Large intestine (tissue), 3 donors: ENCODE measurements at regions not wholly inside any gene's neighbourhood (a gene's known extent, or its start where the extent isn't known, plus 50 kb on each side); places are given as distances from the start of the nearest gene placed in this dataset.

Experiments used
- DNase-seq, 2 donors: peaks; one replicate each; pipeline versions ENCODE4 v3.0.0 to v3.0.0-alpha.2; 2013
- H3K27ac ChIP-seq: one replicate; pipeline ENCODE4 v1.5.1; 2013; ENCODE audit warnings: low read length
- H3K27me3 ChIP-seq: 2 replicates; pipeline ENCODE4 v1.6.1; 2013; ENCODE audit warnings: low read length; ENCODE audit not compliant: control insufficient read depth, insufficient read depth
- H3K36me3 ChIP-seq: 2 replicates; pipeline ENCODE4 v1.6.1; 2013; ENCODE audit warnings: low read length; ENCODE audit not compliant: control insufficient read depth, insufficient read depth
- H3K4me1 ChIP-seq: one replicate; pipeline ENCODE4 v1.6.1; 2013; ENCODE audit warnings: low read length; ENCODE audit not compliant: control insufficient read depth, insufficient read depth
- H3K4me3 ChIP-seq: one replicate; pipeline ENCODE4 v1.5.1; 2013; ENCODE audit warnings: low read length
- H3K9me3 ChIP-seq: one replicate; pipeline ENCODE4 v1.6.1; 2013; ENCODE audit warnings: mild to moderate bottlenecking, low read depth, low read length, moderate library complexity; ENCODE audit not compliant: control insufficient read depth
- WGBS: methylation state at CpG from one replicate; pipeline ENCODE4 v1.1.5; 2013; ENCODE audit warnings: low lambda C conversion rate; ENCODE audit not compliant: insufficient coverage; 5-methylcytosine and 5-hydroxymethylcytosine counted together

DNA sequence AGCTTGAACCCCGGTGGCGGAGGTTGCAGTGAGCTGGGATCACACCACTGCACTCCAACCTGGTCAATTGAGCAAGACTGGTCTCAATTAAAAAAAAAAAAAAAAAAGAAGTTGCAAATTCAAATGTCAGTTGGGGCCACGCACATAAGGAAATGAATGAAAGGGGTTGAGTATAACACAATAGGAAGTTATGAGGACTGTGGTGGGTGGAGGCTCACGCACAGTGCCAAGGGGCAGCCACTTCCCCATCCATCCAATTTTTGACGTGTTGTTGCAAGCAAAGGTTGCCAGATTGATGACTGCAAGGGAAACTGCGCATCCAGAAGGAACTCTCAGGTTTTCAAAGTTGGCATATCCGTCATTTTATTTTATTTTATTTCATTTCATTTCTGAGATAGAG, 532.2 kb downstream of the NTRK3 start:
- WGBS, result no CpG with 5 or more reads among the region's 7 CpGs
- no peaks in the 10 kb centered on the region for H3K36me3 ChIP-seq
- no peaks in the 10 kb centered on the region for H3K4me1 ChIP-seq
- H3K27me3 ChIP-seq, result no peaks in the 10 kb centered on the region
- H3K4me3 ChIP-seq, result no peak overlapping the region
- DNase-seq, result no peak
- no peaks in the 10 kb centered on the region for H3K9me3 ChIP-seq
- H3K27ac ChIP-seq, result no peak overlapping the region

DNA sequence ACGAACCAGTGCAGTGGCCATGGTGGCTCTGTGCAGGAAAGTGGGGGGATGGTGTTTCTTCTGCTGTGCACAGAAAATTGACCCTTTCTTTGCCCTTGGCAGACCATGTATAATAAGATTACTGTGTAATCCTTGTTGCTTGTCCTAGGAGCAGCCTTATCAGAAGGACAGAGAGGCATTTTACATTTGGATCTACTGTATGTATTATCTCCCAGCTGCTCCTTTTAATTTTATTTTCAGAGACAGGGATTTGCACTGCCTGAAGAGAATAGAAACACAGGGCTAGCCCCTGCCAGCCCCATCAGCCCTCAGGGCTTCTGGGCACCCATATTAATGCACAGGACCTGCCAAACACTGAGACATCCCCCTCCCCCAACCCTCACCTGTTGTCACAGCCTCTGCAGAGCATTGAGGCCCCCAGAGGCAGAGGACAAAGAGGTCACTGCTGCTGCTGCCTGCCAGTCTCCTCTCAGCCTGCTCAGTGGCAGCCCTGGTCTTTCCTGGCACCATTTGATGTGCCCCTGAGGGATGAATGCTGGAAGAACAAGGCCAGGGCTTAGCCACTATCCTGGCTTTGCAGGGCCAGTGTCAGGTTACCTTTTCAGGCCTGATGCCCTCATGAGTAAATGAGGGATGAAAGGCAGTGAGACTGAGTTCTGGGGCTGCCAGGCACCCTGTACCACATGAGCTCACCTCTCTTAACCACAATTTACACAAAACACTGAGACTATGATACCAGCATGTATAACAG, 533.4 kb downstream of the NTRK3 start:
- Histone ChIP-seq H3K27me3 (no peaks in the 10 kb centered on the region), H3K36me3 (no peaks in the 10 kb centered on the region), H3K4me3 (no peak overlapping the region), H3K9me3 (no peaks in the 10 kb centered on the region), H3K4me1 (no peaks in the 10 kb centered on the region), H3K27ac (no peak overlapping the region)
- no peak for DNase-seq
- WGBS, result no CpG with 5 or more reads among the region's 1 CpG

GRCh38 chr15:87720235-87720634, 536.3 kb downstream of the NTRK3 start:
- no peak overlapping the region for H3K27ac ChIP-seq
- H3K4me3 ChIP-seq, result no peak overlapping the region
- H3K27me3 ChIP-seq, result no peaks in the 10 kb centered on the region
- H3K9me3 ChIP-seq, result no peaks in the 10 kb centered on the region
- no peaks in the 10 kb centered on the region for H3K36me3 ChIP-seq
- no peaks in the 10 kb centered on the region for H3K4me1 ChIP-seq
- DNase-seq, result no peak
- 100% methylated on average over 1 of the region's 3 CpGs for WGBS

DNA sequence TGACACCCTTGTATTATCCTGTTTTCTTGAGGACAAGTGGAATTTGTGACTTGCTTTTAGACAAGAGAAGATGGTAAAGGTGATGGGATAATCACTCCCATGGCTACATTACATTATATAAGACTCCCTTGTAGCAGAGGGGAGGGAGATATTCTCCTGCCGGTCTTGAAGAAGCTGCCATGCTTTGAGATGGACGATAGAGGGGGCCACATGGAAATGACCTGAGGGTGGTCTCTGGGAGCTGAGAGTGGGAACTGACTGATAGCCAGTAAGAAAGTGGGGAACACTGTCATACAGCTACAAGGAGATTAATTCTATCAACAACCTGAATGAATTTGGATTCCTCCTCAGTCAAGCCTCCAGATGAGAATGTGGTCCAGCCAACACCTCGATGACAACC, 540.1 kb downstream of the NTRK3 start:
- H3K36me3 ChIP-seq, result no peaks in the 10 kb centered on the region
- 60% methylated on average over 1 of the region's 3 CpGs for WGBS
- no peaks in the 10 kb centered on the region for H3K4me1 ChIP-seq
- no peak for DNase-seq
- H3K27ac ChIP-seq, result no peak overlapping the region
- H3K4me3 ChIP-seq, result no peak overlapping the region
- H3K27me3 ChIP-seq, result no peaks in the 10 kb centered on the region
- H3K9me3 ChIP-seq, result no peaks in the 10 kb centered on the region

GRCh38 chr15:87715252-87715651, 541.3 kb downstream of the NTRK3 start:
- no CpG with 5 or more reads among the region's 1 CpG for WGBS
- no peaks in the 10 kb centered on the region for H3K36me3 ChIP-seq
- no peak overlapping the region for H3K27ac ChIP-seq
- DNase-seq, result no peak
- no peaks in the 10 kb centered on the region for H3K9me3 ChIP-seq
- H3K27me3 ChIP-seq, result no peaks in the 10 kb centered on the region
- no peaks in the 10 kb centered on the region for H3K4me1 ChIP-seq
- H3K4me3 ChIP-seq, result no peak overlapping the region

- no peaks in the 10 kb centered on the region for H3K27me3 ChIP-seq
- no peak for DNase-seq
- no peak overlapping the region for H3K4me3 ChIP-seq
- H3K9me3 ChIP-seq, result no peaks in the 10 kb centered on the region
- WGBS, result no CpG with 5 or more reads among the region's 1 CpG
- H3K4me1 ChIP-seq, result no peaks in the 10 kb centered on the region
- H3K36me3 ChIP-seq, result no peaks in the 10 kb centered on the region
- no peak overlapping the region for H3K27ac ChIP-seq
These were observed 543.1 kb downstream of the NTRK3 start for GRCh38 chr15:87713475-87713879.

- Histone ChIP-seq H3K27ac (no peak overlapping the region), H3K4me3 (no peak overlapping the region), H3K36me3 (no peaks in the 10 kb centered on the region), H3K4me1 (no peaks in the 10 kb centered on the region), H3K9me3 (no peaks in the 10 kb centered on the region), H3K27me3 (no peaks in the 10 kb centered on the region)
- no CpG with 5 or more reads among the region's 2 CpGs for WGBS
- no peak for DNase-seq
These were observed 544.3 kb downstream of the NTRK3 start for GRCh38 chr15:87712211-87712610.

- no peak overlapping the region for H3K27ac ChIP-seq
- DNase-seq, result no peak
- no peaks in the 10 kb centered on the region for H3K9me3 ChIP-seq
- WGBS, result 56% methylated on average over 3 of the region's 6 CpGs
- H3K4me1 ChIP-seq, result no peaks in the 10 kb centered on the region
- no peak overlapping the region for H3K4me3 ChIP-seq
- H3K36me3 ChIP-seq, result no peaks in the 10 kb centered on the region
- H3K27me3 ChIP-seq, result no peaks in the 10 kb centered on the region
These were observed 545.5 kb downstream of the NTRK3 start for GRCh38 chr15:87711026-87711425.

- WGBS, result no CpG with 5 or more reads among the region's 7 CpGs
- H3K4me3 ChIP-seq, result no peak overlapping the region
- no peaks in the 10 kb centered on the region for H3K27me3 ChIP-seq
- no peaks in the 10 kb centered on the region for H3K9me3 ChIP-seq
- no peak overlapping the region for H3K27ac ChIP-seq
- H3K36me3 ChIP-seq, result no peaks in the 10 kb centered on the region
- peak in 1 of 2 donors; percentile 3 for DNase-seq
- H3K4me1 ChIP-seq, result no peaks in the 10 kb centered on the region
These were observed 546.1 kb downstream of the NTRK3 start for GRCh38 chr15:87710406-87710805.

GRCh38 chr15:87707566-87708130, 548.9 kb downstream of the NTRK3 start:
- no peak overlapping the region for H3K4me3 ChIP-seq
- no peaks in the 10 kb centered on the region for H3K4me1 ChIP-seq
- DNase-seq, result no peak
- H3K27me3 ChIP-seq, result no peaks in the 10 kb centered on the region
- no peaks in the 10 kb centered on the region for H3K36me3 ChIP-seq
- no peak overlapping the region for H3K27ac ChIP-seq
- H3K9me3 ChIP-seq, result no peaks in the 10 kb centered on the region
- no CpG with 5 or more reads among the region's 5 CpGs for WGBS

DNA sequence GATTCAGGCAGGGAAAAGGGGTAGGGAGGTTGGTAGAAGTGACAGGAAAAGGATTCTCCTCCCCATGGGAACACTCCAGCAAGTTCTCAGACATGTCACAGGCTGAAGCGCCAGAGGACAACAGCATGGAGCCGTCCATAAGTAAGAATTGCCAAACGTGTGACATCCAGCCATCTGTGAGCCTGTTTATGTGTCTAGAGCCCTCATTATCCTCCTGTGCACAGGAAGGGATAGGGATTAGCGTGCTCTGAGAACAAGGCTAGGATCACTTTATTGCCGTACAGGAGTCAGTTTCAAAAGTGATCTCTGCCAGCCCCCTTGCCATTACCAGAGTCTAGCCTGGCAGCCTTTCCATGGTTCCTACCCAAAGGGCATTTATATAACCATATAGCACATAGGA, 549.5 kb downstream of the NTRK3 start:
- Histone ChIP-seq H3K36me3 (no peaks in the 10 kb centered on the region), H3K9me3 (no peaks in the 10 kb centered on the region), H3K27ac (no peak overlapping the region), H3K27me3 (no peaks in the 10 kb centered on the region), H3K4me3 (no peak overlapping the region), H3K4me1 (no peaks in the 10 kb centered on the region)
- no peak for DNase-seq
- WGBS, result 20% methylated on average over 1 of the region's 5 CpGs
